ENCODE measurements at regions not wholly inside any gene's neighbourhood (a gene's known extent, or its start where the extent isn't known, plus 50 kb on each side); places are given as distances from the start of the nearest gene placed in this dataset.

- no peak for DNase-seq
Measured at GRCh38 chr22:22825213-22825593, 62.4 kb upstream of the IGLL5 start.

GRCh38 chr22:22827187-22827939 lies 60.3 kb upstream of the IGLL5 start:
- DNase-seq: no peak

GRCh38 chr22:22830193-22830592 lies 57.4 kb upstream of the IGLL5 start:
- DNase-seq: no peak

- DNase-seq: no peak
Measured at GRCh38 chr22:22830957-22831688, 56.5 kb upstream of the IGLL5 start.

- DNase-seq: no peak
Measured at GRCh38 chr22:22833059-22833458, 54.6 kb upstream of the IGLL5 start.

GRCh38 chr22:22833488-22833887 lies 54.1 kb upstream of the IGLL5 start:
- DNase-seq: no peak

GRCh38 chr22:22834204-22834603 lies 53.4 kb upstream of the IGLL5 start:
- DNase-seq: no peak

- DNase-seq: no peak
Measured at GRCh38 chr22:22834783-22835182, 52.8 kb upstream of the IGLL5 start.

- no peak for DNase-seq
Measured at GRCh38 chr22:22835242-22835641, 52.4 kb upstream of the IGLL5 start.

GRCh38 chr22:22835771-22836291 lies 51.8 kb upstream of the IGLL5 start:
- no peak for DNase-seq

GRCh38 chr22:22836635-22837034 lies 51.0 kb upstream of the IGLL5 start:
- no peak for DNase-seq
